ENCODE measurements at regions not wholly inside any gene's neighbourhood (a gene's known extent, or its start where the extent isn't known, plus 50 kb on each side); places are given as distances from the start of the nearest gene placed in this dataset.
"Not testable (repeated sequence)": the region's sequence is repeated elsewhere in the genome, so short reads cannot be mapped to it uniquely, and the experiment has no call there.

DNA sequence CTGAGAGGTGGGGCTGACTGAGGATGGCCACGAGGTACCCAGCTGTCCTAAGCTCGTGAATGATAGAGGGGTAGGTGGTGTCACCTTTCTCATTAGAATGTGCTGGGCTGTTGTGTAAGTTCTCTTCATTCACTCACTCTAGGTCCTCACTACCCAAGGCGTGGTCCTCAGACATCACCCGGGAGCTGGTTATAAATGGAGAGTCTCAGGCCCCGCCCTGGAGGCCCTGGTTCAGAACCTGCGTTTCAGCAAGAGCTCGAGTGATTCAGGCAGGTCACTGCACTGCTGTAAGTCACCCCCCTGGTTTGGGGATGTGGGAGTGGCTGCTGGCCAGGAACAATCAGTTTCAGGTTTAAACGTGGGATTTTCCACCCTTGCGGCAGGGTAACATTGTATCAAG lies 139.8 kb downstream of the FOXL1 start:
- no peak for DNase-seq

DNA sequence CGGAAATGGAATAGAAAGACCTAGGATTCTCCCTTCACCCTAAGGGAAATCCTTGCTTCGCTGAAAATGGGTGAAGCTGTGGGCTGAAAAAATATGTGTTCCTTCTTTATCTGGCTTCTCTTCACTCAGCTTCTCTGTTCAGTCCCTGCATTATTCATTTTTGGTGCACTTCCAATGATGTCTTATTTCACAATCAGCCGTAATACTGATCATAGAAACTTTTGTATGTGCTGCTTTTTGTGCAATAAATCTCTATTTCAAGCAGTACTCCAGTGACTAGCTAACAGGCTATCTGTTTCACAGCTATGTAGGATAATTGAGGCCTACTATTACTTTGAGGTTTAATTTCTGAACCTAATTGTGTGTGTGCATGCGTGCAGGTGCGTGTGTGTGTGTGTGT lies 144.6 kb downstream of the FOXL1 start:
- DNase-seq, result no peak

DNA sequence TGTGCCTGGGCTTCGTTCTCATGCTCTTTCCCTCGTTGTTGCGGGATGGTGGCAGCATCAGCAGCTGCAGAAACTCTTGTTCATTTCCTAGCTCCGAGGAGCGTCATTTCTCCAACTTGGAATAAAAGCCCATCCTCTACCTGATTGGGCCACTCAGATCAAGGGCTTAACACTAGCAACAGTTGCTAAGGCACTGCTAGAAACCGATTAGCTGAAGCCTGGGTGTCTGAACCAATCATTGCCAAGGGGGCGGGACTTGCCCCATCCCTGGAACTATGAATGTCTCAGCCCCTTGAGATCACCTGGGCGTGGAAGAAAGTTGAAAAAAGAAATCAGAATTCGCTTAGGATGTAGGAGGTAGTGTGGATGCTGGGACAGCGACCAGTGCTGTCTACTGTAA lies 145.3 kb downstream of the FOXL1 start:
- no peak for DNase-seq

DNA sequence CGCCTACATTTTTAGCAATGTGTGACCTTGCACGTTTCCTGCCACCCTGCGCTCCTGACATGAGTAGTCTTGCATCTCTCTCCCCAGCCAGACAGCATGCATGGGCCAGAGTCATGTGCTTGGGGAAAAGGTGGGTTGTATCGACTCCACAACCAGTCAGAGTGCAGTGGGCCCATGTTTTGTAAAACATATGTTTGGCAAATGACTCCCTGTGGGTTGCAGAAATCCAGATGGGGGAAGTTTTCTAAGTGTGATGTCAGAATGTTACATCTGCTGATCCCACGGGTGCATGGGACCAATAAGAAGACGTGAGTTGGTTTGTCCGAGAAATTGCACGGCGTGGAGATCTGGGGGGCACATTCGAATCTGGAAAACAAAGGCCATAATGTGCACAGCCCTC lies 147.1 kb downstream of the FOXL1 start:
- no peak for DNase-seq

DNA sequence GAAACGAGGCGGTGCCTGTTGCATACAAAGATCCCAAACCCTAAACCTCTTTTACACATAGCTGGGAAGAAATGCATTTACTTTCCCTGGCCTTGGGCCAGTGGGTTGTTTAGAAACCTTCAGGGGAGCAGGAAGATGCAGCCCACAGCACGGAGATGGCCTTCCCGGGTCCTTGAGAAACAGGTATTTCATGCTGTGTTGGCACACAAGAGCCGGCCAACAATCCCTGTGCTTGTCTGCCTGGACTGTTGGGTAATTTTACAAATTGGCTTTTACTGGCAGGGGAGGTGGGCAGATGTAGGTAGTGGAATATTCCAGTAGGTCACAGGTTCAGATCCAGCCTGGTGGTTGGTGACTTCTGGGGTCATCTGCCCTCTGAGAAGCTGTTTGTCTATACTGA lies 148.0 kb downstream of the FOXL1 start:
- DNase-seq, result no peak

DNA sequence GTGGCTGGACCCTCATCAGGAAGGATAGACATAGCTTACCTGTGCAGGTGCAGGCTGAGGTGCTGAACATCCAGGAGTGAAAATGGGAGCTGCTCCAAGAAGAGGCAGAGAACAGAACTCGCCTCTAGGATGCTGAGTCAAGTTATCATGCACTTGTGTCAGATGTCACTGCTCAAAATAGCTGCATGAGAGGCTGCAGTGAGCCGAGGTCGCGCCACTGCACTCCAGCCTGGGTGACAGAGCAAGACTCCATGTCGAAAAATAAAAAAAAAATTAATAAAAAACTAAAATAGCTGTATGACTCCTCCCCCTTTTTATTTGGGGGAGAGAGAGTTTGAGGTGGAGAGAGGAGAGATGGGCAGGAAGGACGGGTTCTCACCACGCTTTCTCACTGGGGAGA lies 148.8 kb downstream of the FOXL1 start:
- no peak for DNase-seq

DNA sequence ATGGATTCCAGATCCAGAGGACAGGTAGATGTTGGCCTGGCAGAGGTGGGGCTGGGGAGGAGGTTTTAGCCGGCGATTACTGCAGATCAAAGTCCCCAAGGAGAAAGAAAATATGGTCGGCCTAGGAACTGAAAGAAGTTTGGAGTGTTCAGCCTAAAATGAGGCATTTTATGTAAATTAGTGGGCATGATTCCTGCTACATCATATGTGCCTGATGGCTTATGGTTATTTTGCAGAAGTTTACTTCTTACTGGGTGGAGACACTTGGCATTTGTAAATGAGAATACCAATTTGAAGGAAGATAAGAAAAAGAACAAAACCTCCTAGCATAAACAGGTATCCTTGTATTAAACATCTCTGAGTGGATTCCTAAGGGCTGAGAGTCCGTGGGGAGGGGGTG lies 149.3 kb downstream of the FOXL1 start:
- DNase-seq, result no peak

DNA sequence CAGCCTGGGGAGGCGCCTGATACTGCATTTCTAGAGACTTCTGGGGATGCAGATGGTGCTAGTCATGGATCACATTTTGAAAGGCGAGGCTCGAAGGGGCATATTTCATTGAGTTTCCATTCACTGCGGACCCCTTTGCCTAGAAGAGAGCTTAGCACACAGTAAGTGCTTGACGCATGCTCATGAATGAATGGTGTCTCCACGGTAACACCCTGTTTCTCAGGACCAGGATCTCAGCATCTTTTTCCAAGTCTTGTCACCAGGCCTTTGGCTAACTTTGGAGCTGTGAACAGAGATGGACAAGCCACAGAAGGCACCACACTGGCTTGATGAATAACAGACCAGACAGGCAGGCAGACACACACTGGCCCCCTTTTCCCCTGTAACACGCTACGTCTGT lies 151.3 kb downstream of the FOXL1 start:
- DNase-seq, result no peak

DNA sequence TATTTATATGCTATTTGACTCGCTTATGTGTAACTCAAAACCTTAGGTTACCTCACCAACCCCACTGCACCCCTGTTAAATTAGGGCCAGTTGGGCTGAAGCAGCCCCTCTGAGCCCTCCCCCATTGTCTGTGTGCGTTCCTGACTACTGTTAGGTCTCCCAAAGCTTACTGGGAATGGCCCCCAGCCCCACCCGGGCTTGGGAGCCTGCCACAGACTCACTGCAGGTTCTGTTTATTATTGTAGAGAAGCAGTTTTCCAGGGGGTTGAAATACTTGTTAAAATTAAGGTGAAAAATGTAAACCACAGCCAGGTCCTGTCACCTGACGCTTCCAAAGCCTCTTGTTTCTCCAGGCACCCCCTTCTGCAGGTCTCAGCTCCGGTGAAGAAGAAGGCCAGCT lies 151.7 kb downstream of the FOXL1 start:
- no peak for DNase-seq

DNA sequence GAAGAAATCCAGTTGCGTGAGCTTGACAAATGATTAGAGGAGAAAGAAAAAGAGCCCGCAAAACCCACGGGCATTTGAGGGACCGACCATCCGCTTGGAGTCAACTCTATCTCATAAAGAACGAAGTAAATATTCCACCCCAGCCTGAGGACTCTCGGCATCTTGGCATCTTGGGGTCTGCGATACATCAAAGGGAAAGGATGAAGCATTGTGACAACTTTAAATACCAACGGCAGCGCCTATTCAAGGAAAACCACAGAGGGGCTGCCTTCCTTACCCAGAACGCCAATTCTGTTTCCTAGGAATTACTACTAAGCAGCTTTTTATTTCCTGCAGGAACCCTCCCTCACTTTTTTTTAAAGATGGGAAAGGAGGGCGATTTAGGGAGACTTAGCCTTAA lies 152.2 kb downstream of the FOXL1 start:
- no peak for DNase-seq

DNA sequence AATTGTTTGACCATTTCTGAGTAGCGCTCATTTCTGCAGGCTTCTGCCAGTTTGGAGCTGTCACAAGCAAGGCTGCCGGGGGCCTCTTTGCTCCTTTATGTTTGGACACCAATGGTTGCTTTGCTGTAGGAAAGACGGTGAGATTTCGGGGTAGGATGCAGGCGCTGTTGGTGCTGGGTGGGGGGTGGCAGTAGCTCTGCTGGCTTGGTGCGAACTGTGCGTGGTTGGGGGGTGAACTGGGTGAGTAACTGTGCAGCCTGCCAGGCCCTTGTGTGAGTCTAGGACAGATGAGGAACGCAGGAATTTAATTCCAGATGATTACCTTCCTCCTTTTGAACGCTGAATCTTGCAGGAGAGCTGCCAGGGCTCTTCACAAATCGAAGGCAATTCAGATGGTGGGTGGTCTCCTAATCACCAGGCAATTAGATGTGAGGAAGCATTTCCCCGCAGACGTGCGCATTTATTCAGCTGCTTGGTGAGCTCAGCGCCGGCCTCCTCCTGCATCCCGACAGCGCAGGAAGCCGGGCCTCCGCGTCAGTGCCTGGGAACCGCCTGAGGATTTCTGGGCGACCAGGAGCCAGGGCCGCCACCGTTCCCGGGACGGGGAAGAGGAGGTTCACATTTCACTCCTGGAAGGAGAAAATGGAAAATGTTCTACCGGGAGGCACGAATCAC lies 154.4 kb downstream of the FOXL1 start:
- DNase-seq, result no peak

DNA sequence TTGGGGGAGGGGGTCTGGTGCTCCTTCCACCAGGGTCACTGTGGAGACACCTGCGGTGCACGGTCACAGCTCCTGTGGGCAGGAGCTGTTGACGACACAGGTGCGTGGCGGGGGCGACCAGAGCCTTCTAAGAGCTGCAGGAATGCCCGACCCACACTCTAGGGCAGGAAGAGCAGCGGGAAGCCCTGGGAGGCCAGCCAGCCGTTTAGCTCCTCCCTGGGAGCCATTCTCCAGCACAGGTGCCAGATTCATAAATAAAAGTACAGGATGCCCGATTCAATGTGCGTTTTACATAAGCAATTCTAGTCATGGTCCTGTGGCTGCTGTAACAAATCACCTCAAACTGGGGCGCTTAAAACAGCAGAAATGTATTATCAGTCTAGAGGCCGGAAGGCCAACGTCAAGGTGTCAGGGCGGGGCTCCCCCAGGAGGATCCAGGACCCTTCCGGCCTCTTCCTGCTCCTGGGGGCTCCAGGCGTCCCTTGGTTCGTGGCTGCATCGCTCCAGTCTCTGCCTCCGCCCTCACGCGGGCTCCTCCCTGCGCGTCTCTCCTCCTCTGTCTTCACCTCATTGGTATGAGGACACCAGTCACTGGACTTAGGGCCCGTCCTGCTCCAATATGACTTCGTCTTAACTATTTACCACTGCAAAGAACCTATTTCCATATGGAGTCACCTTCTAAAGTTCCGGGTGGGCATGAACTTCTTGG lies 155.4 kb downstream of the FOXL1 start:
- DNase-seq, result no peak

DNA sequence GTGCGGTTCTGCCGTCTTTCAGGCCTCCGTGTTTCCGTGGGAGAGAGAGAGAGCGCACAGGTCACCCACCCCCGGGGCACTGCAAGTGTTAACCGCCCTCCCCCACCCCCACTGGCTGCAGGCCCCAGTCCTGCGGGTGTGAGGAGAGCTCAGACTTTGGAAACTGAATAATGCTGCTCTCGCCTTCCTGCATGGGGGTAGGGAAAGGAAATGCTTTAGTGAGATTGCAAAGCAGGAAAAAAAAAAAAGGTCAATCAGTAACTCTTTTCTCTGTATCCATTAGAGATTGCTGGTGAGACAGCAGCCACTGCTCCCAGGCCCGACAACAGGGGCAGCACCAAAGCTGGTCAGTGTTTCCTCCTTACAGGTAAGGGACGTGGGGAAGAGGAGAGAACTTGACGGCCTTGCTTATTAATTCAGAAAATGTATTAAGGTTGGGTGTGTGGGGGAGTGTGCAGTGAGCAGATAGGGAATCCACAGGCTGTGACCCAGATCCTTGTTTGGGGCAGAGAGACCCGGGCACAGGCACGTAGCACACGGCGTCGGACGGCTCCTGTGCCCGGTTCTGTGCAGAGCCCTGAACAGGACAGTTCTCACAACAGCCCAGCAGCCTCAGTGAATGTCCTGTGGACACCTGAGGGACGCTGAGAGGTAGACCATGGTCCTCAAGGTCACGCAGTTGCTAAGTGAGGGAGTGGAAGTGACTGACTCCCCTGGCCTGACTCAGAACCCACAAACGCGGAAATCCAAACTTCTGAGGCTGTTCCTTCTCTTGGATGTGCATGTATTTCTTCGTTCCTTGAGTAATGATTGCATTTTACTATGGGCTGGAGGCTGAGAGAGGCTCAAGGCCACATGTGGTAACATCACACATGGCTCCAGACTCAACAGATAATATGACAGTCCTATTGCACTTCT lies 156.5 kb downstream of the FOXL1 start:
- DNase-seq, result no peak

DNA sequence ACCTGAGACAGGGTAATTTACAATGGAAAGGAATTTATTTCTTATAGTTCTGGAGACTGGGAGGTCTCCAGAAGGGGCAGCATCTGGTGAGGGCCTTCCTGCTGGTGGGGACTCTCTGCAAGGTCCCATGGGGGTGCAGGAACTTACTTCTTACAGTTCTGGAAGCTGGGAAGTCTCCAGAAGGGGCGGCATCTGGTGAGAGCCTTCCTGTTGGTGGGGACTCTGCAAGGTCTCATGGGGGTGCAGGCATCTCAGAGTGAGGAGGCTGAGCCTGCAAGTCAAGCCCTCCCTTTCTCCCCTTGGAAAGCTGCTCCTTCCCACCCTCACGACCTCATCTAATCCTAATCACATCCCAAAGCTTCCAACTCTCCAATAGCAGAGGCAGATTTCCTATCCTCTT lies 157.4 kb downstream of the FOXL1 start:
- no peak for DNase-seq

DNA sequence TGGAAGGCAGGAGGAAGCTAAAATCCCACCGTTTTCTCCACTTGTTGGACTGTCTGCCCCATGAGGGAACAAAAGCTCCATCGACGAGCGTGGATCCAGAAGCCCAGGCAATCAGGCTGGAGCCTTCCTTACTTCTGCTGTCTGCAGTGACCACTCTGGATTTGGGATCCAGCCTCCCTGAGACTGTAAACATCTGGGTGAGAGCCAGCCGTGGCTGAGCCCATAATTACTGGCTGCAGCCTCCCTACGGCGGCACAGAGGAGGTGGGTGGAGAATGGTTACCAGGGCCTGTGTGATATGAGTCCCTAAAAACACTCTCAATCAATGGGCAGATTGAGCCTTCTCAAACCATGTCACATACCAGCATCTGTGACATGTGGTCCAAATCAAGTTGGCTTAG lies 158.2 kb downstream of the FOXL1 start:
- DNase-seq, result no peak

DNA sequence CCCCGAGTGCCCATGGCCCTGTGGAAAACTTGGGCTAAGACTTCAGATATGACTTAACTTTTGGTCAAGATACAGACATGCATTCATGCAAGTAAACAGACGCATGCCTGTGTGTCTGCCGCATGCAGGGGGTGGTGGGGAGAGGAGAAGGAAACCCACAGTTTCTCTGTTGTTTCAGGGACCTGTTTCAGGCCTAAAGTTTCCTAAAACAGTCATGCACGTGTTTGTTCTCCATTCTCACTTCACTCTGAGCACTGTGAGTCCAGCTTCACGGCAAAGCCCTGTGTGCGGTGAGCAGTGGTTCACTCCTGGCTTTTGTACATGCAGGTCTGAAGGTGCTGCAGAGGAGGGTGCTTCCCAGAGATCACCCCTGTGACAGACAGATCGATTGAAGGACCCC lies 158.7 kb downstream of the FOXL1 start:
- no peak for DNase-seq

DNA sequence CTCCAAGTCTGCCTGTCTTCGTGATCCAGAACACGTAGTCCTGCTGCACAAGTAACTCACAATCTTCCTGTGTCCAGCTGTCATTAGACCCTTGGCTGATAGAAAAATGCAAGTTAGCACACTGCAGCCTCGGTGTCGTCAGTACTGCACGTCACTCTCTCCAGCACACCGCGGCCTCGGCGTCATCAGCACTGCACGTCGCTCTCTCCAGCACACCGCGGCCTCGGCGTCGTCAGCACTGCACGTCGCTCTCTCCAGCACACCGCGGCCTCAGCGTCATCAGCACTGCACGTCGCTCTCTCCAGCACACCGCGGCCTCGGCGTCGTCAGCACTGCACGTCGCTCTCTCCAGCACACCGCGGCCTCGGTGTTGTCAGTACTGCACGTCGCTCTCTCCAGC lies 160.0 kb downstream of the FOXL1 start:
- not testable (repeated sequence) for DNase-seq

DNA sequence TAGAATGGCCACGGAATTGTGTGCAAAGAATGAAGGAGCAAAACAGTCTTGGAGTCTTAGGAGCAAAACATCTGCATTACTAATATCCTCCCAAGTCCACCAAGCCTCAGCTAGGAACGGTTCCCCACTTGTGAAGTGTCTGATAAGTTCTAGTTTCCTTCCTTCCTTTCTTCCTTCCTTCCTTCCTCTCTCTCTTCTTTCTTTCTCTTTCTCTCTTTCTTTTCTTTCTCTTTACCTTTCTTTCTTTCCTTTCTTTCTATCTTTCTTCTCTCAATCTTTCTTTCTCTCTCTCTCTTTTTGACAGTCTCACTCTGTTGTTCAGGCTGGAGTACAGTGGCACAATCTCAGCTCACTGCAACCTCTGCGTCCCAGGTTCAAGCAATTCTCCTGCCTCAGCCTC lies 160.8 kb downstream of the FOXL1 start:
- no peak for DNase-seq

DNA sequence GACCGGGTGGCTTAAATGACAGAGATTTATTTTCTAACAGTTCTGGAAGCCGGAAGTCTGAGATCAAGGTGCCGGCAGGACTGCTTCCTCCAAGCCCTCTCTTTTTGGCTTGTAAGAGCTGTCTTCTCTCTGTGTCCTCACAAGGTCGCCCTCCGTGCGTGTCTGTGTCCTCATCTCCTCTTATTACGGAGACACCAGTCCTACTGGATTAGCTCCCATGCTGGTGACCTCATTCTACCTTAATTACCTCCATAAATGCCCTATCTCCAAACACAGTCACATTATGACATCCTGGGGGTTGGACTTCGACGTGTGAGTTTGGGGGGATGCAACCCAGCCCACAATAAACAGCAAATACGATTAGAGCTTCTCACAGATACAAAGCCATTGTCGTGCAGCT lies 161.5 kb downstream of the FOXL1 start:
- no peak for DNase-seq

DNA sequence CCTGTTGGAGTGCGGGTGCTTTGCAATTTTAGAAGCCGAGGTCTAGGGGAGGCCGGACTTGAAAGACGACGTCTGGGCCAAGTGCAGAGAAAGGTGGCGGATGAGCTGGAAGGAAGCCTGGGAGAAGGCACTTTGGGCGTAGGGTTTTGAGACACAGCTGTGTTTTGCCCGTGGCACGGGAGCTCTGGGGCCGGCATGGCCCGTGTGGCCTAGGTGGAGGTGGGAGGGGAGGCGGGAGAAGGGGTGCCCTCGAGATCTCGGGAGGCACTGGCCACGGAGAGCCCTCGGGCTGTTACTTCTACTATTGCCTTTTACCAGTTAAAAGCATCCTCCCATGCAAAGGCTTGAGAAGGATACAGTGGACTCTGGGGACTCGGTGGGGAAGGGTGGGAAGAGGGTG lies 161.9 kb downstream of the FOXL1 start:
- no peak for DNase-seq

DNA sequence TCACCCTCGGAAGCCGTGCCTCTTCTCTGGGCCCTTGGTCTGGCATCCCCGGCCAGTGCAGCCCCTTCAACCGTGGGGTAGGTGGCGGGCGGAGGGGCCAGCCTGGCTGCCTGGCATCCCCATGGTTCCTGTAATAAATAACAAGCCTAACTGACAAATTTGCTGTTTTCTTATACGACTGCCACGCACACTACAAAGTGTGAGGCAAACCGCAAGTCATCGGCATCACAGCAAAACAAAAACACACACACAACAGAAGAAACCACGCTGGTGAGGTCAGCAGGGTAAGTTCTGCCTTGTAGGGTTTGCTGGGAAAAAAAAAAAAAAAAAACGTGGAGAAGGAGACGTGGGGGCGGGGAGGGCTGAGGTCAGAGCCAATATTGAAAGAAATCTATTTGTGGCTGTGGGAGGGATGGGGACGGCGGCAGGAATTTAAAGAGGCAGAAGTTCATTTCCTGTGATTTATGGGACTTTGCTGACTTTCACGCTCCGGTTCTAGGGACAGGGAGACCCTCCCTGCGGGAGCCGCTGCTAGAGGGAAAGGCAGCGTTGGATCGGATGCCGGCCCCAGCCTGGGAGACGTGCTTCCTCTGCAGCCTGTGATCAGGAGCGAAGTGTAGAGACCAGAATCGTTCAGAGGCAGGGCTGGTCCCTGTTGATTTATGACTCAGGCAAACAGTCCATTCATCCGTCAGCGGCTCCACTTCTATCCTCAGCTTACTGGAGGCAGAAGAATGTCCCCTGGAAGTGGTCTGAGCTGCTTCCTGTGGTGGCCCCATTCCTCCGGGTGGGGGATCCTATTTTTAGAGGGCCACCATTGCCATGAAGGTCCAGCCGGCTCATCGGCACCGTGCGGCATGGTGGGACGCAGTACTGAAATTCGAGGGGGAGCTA lies 162.8 kb downstream of the FOXL1 start:
- peak; percentile 16 to 52 for DNase-seq

DNA sequence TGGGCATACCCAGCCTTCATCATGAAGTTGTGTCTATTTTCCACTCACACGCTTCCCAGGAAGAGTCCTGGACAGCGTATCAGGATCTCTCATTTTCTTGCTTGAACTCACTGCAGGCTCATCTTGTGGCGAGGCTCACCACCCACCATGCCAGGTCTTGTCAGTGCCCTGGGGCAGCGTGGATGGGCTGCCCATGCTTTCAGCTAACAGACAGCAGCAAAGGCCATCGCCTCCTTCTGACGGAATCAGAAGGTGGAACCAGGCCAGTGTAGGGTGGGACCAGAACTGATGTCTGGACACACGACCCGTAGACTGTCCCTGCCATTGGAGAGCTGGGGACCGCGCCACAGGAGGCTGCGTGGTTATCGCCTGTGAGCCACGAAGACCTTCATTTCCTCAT lies 169.4 kb downstream of the FOXL1 start:
- DNase-seq, result no peak

DNA sequence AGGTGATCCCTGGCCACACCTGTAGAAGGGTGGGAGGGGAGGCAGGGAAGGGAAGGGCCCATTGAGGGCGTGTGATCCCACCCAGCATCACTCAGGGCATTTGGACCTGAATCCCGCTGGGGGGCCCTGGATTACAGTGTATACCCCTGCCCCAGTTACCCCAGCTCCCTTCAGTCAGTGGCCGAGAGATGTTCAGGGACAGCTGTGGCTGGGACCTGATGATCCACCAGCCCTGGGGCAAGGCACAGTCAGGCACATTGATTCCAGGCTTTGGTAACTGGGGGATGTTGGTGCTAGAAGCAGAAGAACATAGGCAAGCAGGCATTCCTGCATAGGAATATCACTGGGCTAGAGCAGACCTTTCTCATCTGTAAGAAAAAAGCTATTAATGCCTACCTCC lies 170.3 kb downstream of the FOXL1 start:
- no peak for DNase-seq
